Peyer's patch (tissue), 4 donors: ENCODE measurements at regions not wholly inside any gene's neighbourhood (a gene's known extent, or its start where the extent isn't known, plus 50 kb on each side); places are given as distances from the start of the nearest gene placed in this dataset.

Experiments
- CTCF ChIP-seq, 6 experiments: fragments of 450-650 bp in 4 of 6; fragments of 200-600 bp in 2 of 6; sonication (generic) in 1 of 6; IDR thresholded peaks; one replicate each; pipeline ENCODE4 v1.5.1; 2017 to 2019; ENCODE audit warnings: antibody characterized with exemption in 6 of 6, mild to moderate bottlenecking in 3 of 6, moderate library complexity in 1 of 6
- POLR2A ChIP-seq, 2 donors: fragments of 450-650 bp; IDR thresholded peaks; one replicate each; pipeline ENCODE4 v1.5.1; 2017; ENCODE audit warnings: antibody characterized with exemption in 2 of 2, mild to moderate bottlenecking in 2 of 2, moderate library complexity in 2 of 2

GRCh38 chr18:47403317-47403716, 151.9 kb upstream of the SKOR2 start:
- TF ChIP-seq POLR2A (IDR thresholded peaks at IDR 0.05), result no peak
- no peak for TF ChIP-seq CTCF (IDR thresholded peaks at IDR 0.05)
